ENCODE measurements at regions not wholly inside any gene's neighbourhood (a gene's known extent, or its start where the extent isn't known, plus 50 kb on each side); places are given as distances from the start of the nearest gene placed in this dataset.

DNA sequence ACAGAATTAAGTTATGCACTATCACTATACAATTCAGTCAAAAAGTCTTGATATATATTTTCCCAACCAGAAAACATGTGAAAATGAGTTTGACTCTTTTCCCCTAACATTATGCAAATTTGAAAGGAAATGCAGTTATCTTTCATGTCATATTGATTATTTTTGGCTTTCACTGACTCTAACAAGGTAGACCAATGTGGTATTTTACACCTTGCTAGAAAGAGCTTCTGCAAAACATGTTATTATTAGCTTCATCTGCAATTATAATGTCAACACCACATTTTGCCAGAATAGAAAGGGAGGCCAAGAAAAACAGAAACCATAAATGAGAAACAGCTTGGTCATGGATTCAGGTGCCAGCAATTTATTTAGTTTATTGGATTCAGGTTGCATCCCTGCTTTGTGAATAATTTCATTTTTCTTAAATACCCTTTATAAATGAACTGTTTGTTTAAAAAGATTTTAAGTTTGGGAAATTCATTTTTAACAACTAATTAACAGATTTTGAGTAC, 226.1 kb upstream of the GJE1 start:
- no peak for TF ChIP-seq EZH2 (IDR thresholded peaks at IDR 0.05; ENCODE audit: insufficient read depth, poor library complexity, severe bottlenecking)
- TF ChIP-seq EZH2phosphoT487 (IDR thresholded peaks at IDR 0.05; ENCODE audit: insufficient read depth, low read depth) = no peak

Measured in GM23248 (cell line).